ENCODE measurements at regions not wholly inside any gene's neighbourhood (a gene's known extent, or its start where the extent isn't known, plus 50 kb on each side); places are given as distances from the start of the nearest gene placed in this dataset.

GRCh38 chr9:80792726-80793125 is 896.6 kb downstream of the TLE1 start:
- no peaks in the 10 kb centered on the region for H3K27me3 ChIP-seq
- no peaks in the 10 kb centered on the region for H4K20me1 ChIP-seq (ENCODE audit: low read depth)
- H3K4me1 ChIP-seq: peaks cover 13% of the 10 kb centered on the region
- Mint-ChIP-seq H3K4me3 (no peak overlapping the region), H3K36me3 (peaks cover 2% of the 10 kb centered on the region), H3K27me3 (ENCODE audit: insufficient read depth, low read depth) (peaks cover 3% of the 10 kb centered on the region), H3K27ac (no peak overlapping the region), H3K4me1 (peaks cover 42% of the 10 kb centered on the region), H3K9me3 (peaks cover 15% of the 10 kb centered on the region)
- H3K9me3 ChIP-seq (ENCODE audit: low read depth): no peaks in the 10 kb centered on the region
- no peak for TF ChIP-seq CTCF (IDR thresholded peaks at IDR 0.05)
- TF ChIP-seq EZH2 (IDR thresholded peaks at IDR 0.05): no peak
- TF ChIP-seq EZH2phosphoT487 (IDR thresholded peaks at IDR 0.05): no peak
- no peak overlapping the region for H3K27ac ChIP-seq
- H2AFZ ChIP-seq (replicated peaks): peak overlapping the region; percentile 9
- H3K79me2 ChIP-seq (ENCODE audit: low read depth): no peaks in the 10 kb centered on the region
- peaks cover 7% of the 10 kb centered on the region for H3F3A ChIP-seq (ENCODE audit: low read depth)
- H3K36me3 ChIP-seq: no peaks in the 10 kb centered on the region
- H3K4me3 ChIP-seq: no peak overlapping the region
- no peak for DNase-seq (ENCODE audit: low spot score)
- H3K4me2 ChIP-seq: no peak overlapping the region
- H3K9ac ChIP-seq: no peak overlapping the region

DNA sequence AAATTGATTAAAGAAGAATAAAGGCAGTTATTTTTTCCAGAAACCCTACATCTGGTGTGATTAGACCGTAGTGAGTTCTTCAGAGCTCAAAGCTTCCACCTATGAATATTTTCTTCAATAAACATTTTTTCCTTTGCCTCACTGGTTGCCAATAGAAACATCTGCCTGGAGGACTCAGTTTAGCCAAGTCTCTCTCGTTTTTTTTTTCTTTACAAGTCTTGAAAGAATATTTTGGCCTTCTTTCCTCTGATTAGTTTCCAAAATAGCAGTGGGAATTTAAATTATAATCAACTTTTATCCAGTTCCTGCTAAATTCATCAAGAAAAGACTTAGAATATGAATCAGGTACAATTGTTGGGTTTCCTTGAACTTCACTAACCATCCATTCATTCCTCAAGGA is 897.5 kb downstream of the TLE1 start:
- H3K9me3 ChIP-seq (ENCODE audit: low read depth): no peaks in the 10 kb centered on the region
- no peaks in the 10 kb centered on the region for H4K20me1 ChIP-seq (ENCODE audit: low read depth)
- H3F3A ChIP-seq (ENCODE audit: low read depth): no peaks in the 10 kb centered on the region
- H3K27ac ChIP-seq: no peak overlapping the region
- no peak overlapping the region for H2AFZ ChIP-seq (replicated peaks)
- no peaks in the 10 kb centered on the region for H3K79me2 ChIP-seq (ENCODE audit: low read depth)
- no peaks in the 10 kb centered on the region for H3K27me3 ChIP-seq
- H3K4me2 ChIP-seq: no peak overlapping the region
- Mint-ChIP-seq H3K4me3 (no peak overlapping the region), H3K4me1 (peaks cover 33% of the 10 kb centered on the region), H3K36me3 (peaks cover 2% of the 10 kb centered on the region), H3K27me3 (ENCODE audit: insufficient read depth, low read depth) (peaks cover 3% of the 10 kb centered on the region), H3K27ac (peak overlapping the region; percentile 55), H3K9me3 (peaks cover 21% of the 10 kb centered on the region)
- no peak overlapping the region for H3K4me3 ChIP-seq
- no peak for DNase-seq (ENCODE audit: low spot score)
- H3K9ac ChIP-seq: no peak overlapping the region
- TF ChIP-seq CTCF (IDR thresholded peaks at IDR 0.05): no peak
- no peak for TF ChIP-seq EZH2phosphoT487 (IDR thresholded peaks at IDR 0.05)
- no peak for TF ChIP-seq EZH2 (IDR thresholded peaks at IDR 0.05)
- H3K36me3 ChIP-seq: no peaks in the 10 kb centered on the region
- H3K4me1 ChIP-seq: peaks cover 5% of the 10 kb centered on the region

DNA sequence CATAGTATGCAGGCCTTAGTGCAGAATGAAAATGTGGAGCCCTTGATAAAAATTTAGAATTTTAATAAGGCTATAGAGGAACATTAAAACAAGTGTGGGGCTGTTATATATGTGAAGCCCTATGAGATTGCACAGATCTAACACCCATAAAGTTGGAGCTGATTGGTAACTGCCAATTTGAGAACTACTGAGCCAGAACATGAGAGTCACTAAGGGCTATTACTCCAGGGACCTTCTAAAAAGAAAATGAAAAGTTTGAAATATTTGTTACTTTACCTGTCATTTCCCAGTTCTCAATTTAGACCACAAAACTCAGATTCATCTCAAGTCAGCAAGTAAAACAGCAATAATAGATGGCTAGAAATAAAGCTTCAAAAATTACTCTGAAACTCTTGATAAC is 898.6 kb downstream of the TLE1 start:
- no peak overlapping the region for H3K27ac Mint-ChIP-seq
- Histone ChIP-seq H3K4me1 (no peaks in the 10 kb centered on the region), H3K79me2 (ENCODE audit: low read depth) (no peaks in the 10 kb centered on the region), H3F3A (ENCODE audit: low read depth) (no peaks in the 10 kb centered on the region), H3K27me3 (no peaks in the 10 kb centered on the region), H3K27ac (no peak overlapping the region), H3K36me3 (no peaks in the 10 kb centered on the region), H3K9me3 (ENCODE audit: low read depth) (no peaks in the 10 kb centered on the region), H3K4me2 (no peak overlapping the region), H4K20me1 (ENCODE audit: low read depth) (no peaks in the 10 kb centered on the region), H3K4me3 (no peak overlapping the region), H2AFZ (replicated peaks) (no peak overlapping the region), H3K9ac (no peak overlapping the region)
- H3K27me3 Mint-ChIP-seq (ENCODE audit: insufficient read depth, low read depth): peaks cover 1% of the 10 kb centered on the region
- no peak overlapping the region for H3K4me3 Mint-ChIP-seq
- no peak for DNase-seq (ENCODE audit: low spot score)
- peaks cover 2% of the 10 kb centered on the region for H3K36me3 Mint-ChIP-seq
- peaks cover 23% of the 10 kb centered on the region for H3K4me1 Mint-ChIP-seq
- H3K9me3 Mint-ChIP-seq: peaks cover 25% of the 10 kb centered on the region
- TF ChIP-seq CTCF (IDR thresholded peaks at IDR 0.05) (no peak), EZH2 (IDR thresholded peaks at IDR 0.05) (no peak), EZH2phosphoT487 (IDR thresholded peaks at IDR 0.05) (no peak)

Data from neural progenitor cell (in vitro differentiated cells).